Loucy (cell line): ENCODE measurements at regions not wholly inside any gene's neighbourhood (a gene's known extent, or its start where the extent isn't known, plus 50 kb on each side); places are given as distances from the start of the nearest gene placed in this dataset.
"Not testable (repeated sequence)": the region's sequence is repeated elsewhere in the genome, so short reads cannot be mapped to it uniquely, and the experiment has no call there.

Experiments
- H2AFZ ChIP-seq: fragments of 200-600 bp; sonication (generic); 2 replicates; pipeline ENCODE4 v1.6.0; 2016; ENCODE audit warnings: antibody characterized with exemption, mild to moderate bottlenecking, low read length, moderate library complexity
- H3F3A ChIP-seq: fragments of 200-600 bp; 2 replicates; pipeline ENCODE4 v1.6.0; 2016; ENCODE audit warnings: antibody characterized with exemption, low read depth, mild to moderate bottlenecking
- H3K27me3 ChIP-seq: fragments of 200-600 bp; sonication (generic); 2 replicates; pipeline ENCODE4 v1.6.1; 2014; ENCODE audit warnings: low read length, mild to moderate bottlenecking; ENCODE audit not compliant: insufficient read depth, poor library complexity, severe bottlenecking
- H3K36me3 ChIP-seq: fragments of 200-600 bp; sonication (generic); 2 replicates; pipeline ENCODE4 v1.6.1; 2016; ENCODE audit warnings: low read length; ENCODE audit not compliant: insufficient read depth
- H3K4me1 ChIP-seq: fragments of 200-600 bp; sonication (generic); 2 replicates; pipeline ENCODE4 v1.5.1; 2014; ENCODE audit warnings: low read length, mild to moderate bottlenecking; ENCODE audit not compliant: insufficient read depth, poor library complexity, severe bottlenecking
- H3K4me2 ChIP-seq: fragments of 200-600 bp; sonication (generic); 2 replicates; pipeline ENCODE4 v1.6.0; 2014; ENCODE audit warnings: antibody characterized with exemption, low read length, low read depth, mild to moderate bottlenecking; ENCODE audit not compliant: poor library complexity, severe bottlenecking
- H3K4me3 ChIP-seq: fragments of 200-600 bp; sonication (generic); 2 replicates; pipeline ENCODE4 v1.5.1; 2014; ENCODE audit warnings: low read length, mild to moderate bottlenecking, mixed read lengths; ENCODE audit not compliant: poor library complexity, severe bottlenecking
- H3K79me2 ChIP-seq: fragments of 200-600 bp; sonication (generic); 2 replicates; pipeline ENCODE4 v1.6.1; 2014; ENCODE audit warnings: low read length; ENCODE audit not compliant: insufficient read depth
- H3K9ac ChIP-seq: fragments of 200-600 bp; sonication (generic); 2 replicates; pipeline ENCODE4 v1.6.0; 2014; ENCODE audit warnings: mild to moderate bottlenecking, low read depth, low read length, moderate library complexity; ENCODE audit not compliant: poor library complexity, severe bottlenecking
- H3K9me2 ChIP-seq: fragments of 200-600 bp; sonication (generic); replicated peaks from 2 replicates; pipeline ENCODE4 v1.6.1; 2016; ENCODE audit warnings: low read depth, low read length, mixed read lengths
- H3K9me3 ChIP-seq: fragments of 200-600 bp; sonication (generic); 2 replicates; pipeline ENCODE4 v1.6.1; 2014; ENCODE audit warnings: mild to moderate bottlenecking, antibody characterized with exemption, low read length, low read depth; ENCODE audit not compliant: insufficient read depth
- H4K20me1 ChIP-seq: fragments of 200-600 bp; sonication (generic); 2 replicates; pipeline ENCODE4 v1.6.0; 2014; ENCODE audit warnings: antibody characterized with exemption, low read length, mild to moderate bottlenecking; ENCODE audit not compliant: insufficient read depth, poor library complexity, severe bottlenecking
- CTCF ChIP-seq: fragments of 200-600 bp; sonication (generic); conservative IDR thresholded peaks from 2 replicates; pipeline ENCODE4 v1.5.1; 2014; ENCODE audit warnings: mild to moderate bottlenecking, antibody characterized with exemption, low read length
- EZH2phosphoT487 ChIP-seq: fragments of 200-600 bp; IDR thresholded peaks from 2 replicates; pipeline ENCODE4 v1.6.1; 2018; ENCODE audit warnings: antibody characterized with exemption, mild to moderate bottlenecking, moderate library complexity, borderline replicate concordance

GRCh38 chr5:25515525-25515924 is 870.7 kb upstream of the CDH10 start:
- H4K20me1 ChIP-seq: no peaks in the 10 kb centered on the region
- no peak overlapping the region for H2AFZ ChIP-seq
- no peaks in the 10 kb centered on the region for H3K27me3 ChIP-seq
- H3K79me2 ChIP-seq: no peaks in the 10 kb centered on the region
- H3K4me1 ChIP-seq: no peaks in the 10 kb centered on the region
- H3K9ac ChIP-seq: no peak overlapping the region
- H3K4me3 ChIP-seq: no peak overlapping the region
- H3K36me3 ChIP-seq: no peaks in the 10 kb centered on the region
- H3K9me2 ChIP-seq: no peaks in the 10 kb centered on the region
- H3K4me2 ChIP-seq: no peak overlapping the region
- H3F3A ChIP-seq: no peaks in the 10 kb centered on the region
- TF ChIP-seq EZH2phosphoT487 (no peak), CTCF (no peak)
- no peaks in the 10 kb centered on the region for H3K9me3 ChIP-seq

GRCh38 chr5:25510692-25511091 is 865.9 kb upstream of the CDH10 start:
- not testable (repeated sequence) for H3K9ac ChIP-seq, H3K36me3 ChIP-seq, H3F3A ChIP-seq, H3K4me1 ChIP-seq, H3K4me3 ChIP-seq, H3K27me3 ChIP-seq, H3K79me2 ChIP-seq, H3K9me3 ChIP-seq, H4K20me1 ChIP-seq, H3K9me2 ChIP-seq, H2AFZ ChIP-seq, H3K4me2 ChIP-seq

- H3F3A ChIP-seq, H3K36me3 ChIP-seq, H3K4me2 ChIP-seq, H3K9me3 ChIP-seq, H3K79me2 ChIP-seq, H3K9ac ChIP-seq, H3K27me3 ChIP-seq, H3K4me1 ChIP-seq, H2AFZ ChIP-seq, H4K20me1 ChIP-seq, H3K9me2 ChIP-seq, H3K4me3 ChIP-seq: not testable (repeated sequence)
Measured at GRCh38 chr5:25508011-25508410, 863.2 kb upstream of the CDH10 start.

GRCh38 chr5:25500635-25501034 is 855.9 kb upstream of the CDH10 start:
- no peaks in the 10 kb centered on the region for H3K27me3 ChIP-seq
- H3K4me3 ChIP-seq: no peak overlapping the region
- H3K4me2 ChIP-seq: no peak overlapping the region
- H3F3A ChIP-seq: no peaks in the 10 kb centered on the region
- no peaks in the 10 kb centered on the region for H3K9me3 ChIP-seq
- no peaks in the 10 kb centered on the region for H4K20me1 ChIP-seq
- no peaks in the 10 kb centered on the region for H3K36me3 ChIP-seq
- H3K79me2 ChIP-seq: no peaks in the 10 kb centered on the region
- TF ChIP-seq CTCF (no peak), EZH2phosphoT487 (no peak)
- H3K9me2 ChIP-seq: no peaks in the 10 kb centered on the region
- no peaks in the 10 kb centered on the region for H3K4me1 ChIP-seq
- H2AFZ ChIP-seq: no peak overlapping the region
- no peak overlapping the region for H3K9ac ChIP-seq
